T47D (cell line): ENCODE measurements at regions not wholly inside any gene's neighbourhood (a gene's known extent, or its start where the extent isn't known, plus 50 kb on each side); places are given as distances from the start of the nearest gene placed in this dataset.

Source experiments
- DNase-seq, 2 experiments: peaks; one replicate each; pipeline versions ENCODE4 v3.0.0 to v3.0.0-alpha.2; 2011 to 2012; ENCODE audit warnings: low read depth in 1 of 2, low spot score in 1 of 2
- JUND ChIP-seq: IDR thresholded peaks from 2 replicates; pipeline ENCODE4 v1.6.1; 2012; ENCODE audit warnings: low read depth
- in situ Hi-C: cut with HindIII; loops from 2 replicates; pipeline ENCODE4 v1.10.0; 2016; ENCODE audit warnings: low sequenced_read_pairs, low pct_unique_long_range_greater_than_20kb

DNA sequence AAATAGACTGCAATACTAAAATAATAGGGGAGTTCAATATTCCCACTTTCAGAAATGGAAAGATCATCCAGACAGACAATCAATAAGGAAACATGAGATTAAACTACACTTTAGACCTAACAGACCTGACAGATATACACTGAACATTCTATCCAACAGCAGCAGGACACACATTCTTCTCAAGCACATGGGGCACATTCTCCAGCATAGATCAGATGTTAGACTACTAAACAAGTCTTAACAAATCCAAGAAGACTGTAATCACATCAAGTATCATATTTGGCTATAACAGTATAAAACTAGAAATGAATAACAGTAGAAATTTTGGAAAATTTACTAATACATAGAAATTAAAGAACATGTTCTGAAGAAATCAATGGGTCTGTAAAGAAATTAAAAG, 458.9 kb upstream of the ANKRD30A start:
- DNase-seq: no peak
- no peak for TF ChIP-seq JUND
- in situ Hi-C loops: no loop called here

DNA sequence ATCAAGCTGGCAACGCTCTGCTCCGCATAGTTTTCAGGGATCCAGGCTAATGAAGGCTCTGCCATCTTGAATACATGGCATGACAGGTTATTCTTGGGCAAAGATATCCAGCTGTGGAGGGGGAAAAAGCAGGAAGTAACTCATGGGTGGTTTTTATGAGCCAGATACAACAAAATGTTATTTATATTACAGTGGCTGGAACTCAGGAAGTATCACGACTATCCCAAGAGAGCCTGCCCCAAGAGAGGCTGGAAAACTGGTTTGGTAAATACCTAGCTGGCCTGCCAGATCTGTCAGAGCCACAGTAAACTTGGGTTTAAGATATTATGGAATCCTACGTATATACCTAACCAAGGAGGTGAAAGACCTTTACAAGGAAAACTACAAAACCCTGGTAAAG, 462.8 kb upstream of the ANKRD30A start:
- in situ Hi-C loops: no loop called here
- DNase-seq: no peak
- TF ChIP-seq JUND: no peak

DNA sequence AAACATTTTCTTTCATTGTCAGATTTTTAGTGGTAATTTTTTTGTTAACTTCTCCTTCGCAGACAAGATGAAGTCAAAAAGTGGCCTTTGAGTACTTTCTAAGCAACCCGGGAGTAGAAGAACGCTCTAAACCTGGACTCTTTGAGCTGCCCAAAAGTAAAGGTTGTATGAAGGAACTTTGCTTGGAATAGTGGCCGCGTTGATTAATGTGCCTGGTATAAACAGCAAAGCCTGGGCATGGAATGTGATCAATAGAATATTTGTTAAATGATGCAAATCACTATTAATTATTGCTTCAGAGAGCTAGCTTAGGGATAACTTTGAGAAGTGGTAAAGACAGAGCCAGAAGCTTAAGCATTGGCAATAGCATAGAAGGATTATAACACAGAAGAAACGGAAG, 475.1 kb upstream of the ANKRD30A start:
- in situ Hi-C loops: no loop called here
- no peak for TF ChIP-seq JUND

DNA sequence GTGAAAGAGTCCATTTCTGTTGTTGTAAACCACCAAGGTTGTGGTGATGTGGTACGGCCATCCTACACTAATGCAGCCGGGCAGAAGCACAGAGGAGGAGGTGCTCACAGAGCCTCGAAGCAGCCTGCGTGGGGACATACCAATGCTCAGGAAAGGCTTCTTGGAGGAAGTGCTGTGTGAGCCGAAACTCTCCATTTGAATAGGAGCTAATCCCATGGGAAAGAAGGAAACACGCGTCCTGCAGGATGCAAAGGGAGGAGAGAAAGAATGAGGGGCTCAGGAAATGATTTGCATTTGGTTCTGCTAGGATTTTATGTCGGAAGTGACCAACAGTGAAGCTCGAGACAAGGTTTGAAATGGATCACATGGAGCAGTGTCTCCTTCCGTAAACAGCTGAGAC, 477.9 kb upstream of the ANKRD30A start:
- TF ChIP-seq JUND: no peak
- DNase-seq: no peak
- in situ Hi-C loops: no loop called here

More for the DNA sequence above, 475.1 kb upstream of the ANKRD30A start:
- DNase-seq: no peak

DNA sequence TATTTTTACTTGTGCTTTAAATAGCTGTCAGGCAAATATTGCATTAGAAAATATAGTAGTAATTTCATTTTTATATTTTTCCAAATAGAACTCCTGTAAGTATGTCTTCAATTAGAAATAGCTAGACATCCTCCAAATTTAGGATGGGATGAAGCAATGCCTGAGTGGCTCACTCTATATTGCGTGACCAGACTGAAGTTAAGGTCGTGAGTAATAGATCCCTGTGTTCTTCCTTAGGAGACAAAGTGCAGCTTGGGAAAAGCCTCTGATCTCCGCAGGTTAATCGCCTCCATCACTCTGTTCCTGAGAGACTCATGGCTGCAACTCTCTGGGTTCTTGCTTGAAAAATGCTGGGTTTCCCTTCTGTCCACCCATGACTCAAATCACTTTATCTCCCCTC, 484.8 kb upstream of the ANKRD30A start:
- in situ Hi-C loops: no loop called here
- TF ChIP-seq JUND: no peak
- no peak for DNase-seq

DNA sequence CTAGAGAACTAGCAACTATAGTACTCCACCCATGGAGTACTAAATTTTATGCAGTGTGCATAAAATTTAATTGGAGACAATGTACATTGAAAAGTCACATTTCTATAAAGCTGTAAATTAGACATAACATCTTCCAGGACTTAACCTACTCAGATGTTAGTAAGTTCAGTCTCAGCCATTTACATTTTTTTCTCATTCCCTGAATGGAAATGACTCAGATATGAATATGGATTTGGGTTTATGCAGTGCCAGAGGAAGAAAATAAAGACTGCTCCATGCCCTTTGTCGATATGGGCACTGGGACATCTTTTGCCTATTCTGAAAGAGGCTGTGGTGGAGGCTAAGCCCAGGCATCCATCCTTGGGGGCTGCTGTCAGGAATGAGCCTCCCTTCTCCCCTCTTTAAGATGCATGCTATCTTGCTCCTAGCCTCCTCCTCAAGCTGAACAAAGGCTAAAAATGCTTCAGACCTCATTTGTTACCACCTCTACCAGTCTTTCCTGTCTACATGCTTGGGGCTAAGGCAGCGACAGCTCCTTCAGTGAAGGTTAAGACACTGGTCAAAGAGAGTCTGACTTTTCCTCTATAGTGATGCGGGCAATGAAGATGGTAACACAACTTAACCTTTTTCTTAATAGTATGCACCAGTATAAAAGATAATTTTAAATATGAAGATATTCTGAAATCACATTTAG, 486.8 kb upstream of the ANKRD30A start:
- in situ Hi-C loops: no loop called here
- no peak for DNase-seq
- no peak for TF ChIP-seq JUND

- no peak for DNase-seq
- in situ Hi-C loops: no loop called here
- TF ChIP-seq JUND: no peak
These were observed 488.5 kb upstream of the ANKRD30A start for GRCh38 chr10:36636879-36637278.

GRCh38 chr10:36636285-36636839, 489.0 kb upstream of the ANKRD30A start:
- in situ Hi-C loops: no loop called here
- no peak for DNase-seq
- no peak for TF ChIP-seq JUND

DNA sequence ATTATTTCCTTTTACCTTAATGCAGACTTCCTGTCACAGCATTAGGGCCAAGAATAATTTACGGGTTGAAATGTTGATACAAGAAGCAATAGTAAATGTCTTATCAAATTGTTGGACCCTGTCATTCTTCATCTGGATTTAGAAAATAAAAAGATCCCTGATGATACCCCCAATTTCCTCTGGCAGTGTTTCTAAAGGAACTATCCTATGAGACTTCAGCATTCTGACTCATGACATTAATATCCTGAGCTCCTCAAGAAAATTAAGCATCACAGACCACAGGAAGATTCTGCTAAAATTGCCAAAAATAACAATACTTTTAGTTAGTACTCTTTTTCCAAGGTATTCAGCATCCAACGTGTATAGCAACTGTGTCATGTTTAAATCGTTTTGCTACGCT, 490.5 kb upstream of the ANKRD30A start:
- TF ChIP-seq JUND: no peak
- in situ Hi-C loops: no loop called here
- no peak for DNase-seq

DNA sequence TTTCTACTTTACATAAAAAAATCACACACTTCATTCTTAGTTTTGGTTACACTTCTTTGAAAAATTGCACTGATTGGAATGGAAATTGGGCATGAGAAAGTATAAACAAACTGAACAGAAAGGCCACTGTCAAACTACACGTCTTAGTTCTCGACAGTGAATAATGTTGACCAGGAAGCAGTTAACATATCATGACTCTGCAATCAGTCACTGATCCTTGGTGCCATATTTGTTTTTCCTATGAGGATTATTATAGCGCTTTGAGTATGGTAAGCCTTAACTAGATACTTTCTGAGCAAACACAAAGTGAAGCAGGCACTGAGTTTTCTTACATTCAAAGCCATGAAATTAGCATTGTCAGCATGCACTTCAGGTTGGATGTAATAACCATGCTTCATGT, 495.1 kb upstream of the ANKRD30A start:
- DNase-seq: no peak
- in situ Hi-C loops: no loop called here
- no peak for TF ChIP-seq JUND

GRCh38 chr10:36629476-36629875, 495.9 kb upstream of the ANKRD30A start:
- in situ Hi-C loops: no loop called here

DNA sequence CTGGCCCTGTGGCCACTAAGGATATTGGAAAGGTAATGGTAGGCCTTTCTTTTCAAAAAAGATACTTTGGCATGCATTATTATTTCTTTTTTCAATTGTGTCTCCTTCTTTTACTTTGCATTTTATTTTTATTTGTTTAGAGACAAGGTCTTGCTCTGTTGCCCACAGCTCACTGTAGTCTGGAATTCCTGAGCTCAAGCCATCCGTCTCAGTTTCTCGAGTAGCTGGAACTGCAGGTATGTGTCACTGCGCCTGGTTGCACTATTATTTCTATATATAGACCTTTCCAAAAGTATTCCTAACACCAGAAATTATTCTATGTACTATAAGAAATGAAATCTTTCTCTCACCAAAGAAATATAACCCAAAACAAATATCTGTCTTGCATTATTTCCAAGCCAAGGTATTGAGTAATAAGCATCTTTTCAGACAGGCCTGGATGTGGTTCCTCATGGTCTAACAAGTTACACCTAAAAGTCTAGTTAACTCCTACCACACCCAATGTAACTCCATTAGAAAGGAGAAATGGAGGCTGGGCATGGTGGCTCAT, 500.8 kb upstream of the ANKRD30A start:
- in situ Hi-C loops: no loop called here
- TF ChIP-seq JUND: no peak
- DNase-seq: peak in 1 of 2 experiments; percentile 13

More at GRCh38 chr10:36629476-36629875, 495.9 kb upstream of the ANKRD30A start:
- no peak for DNase-seq
- no peak for TF ChIP-seq JUND

GRCh38 chr10:36621346-36621745, 504.1 kb upstream of the ANKRD30A start:
- in situ Hi-C loops: no loop called here
- DNase-seq: no peak
- no peak for TF ChIP-seq JUND

DNA sequence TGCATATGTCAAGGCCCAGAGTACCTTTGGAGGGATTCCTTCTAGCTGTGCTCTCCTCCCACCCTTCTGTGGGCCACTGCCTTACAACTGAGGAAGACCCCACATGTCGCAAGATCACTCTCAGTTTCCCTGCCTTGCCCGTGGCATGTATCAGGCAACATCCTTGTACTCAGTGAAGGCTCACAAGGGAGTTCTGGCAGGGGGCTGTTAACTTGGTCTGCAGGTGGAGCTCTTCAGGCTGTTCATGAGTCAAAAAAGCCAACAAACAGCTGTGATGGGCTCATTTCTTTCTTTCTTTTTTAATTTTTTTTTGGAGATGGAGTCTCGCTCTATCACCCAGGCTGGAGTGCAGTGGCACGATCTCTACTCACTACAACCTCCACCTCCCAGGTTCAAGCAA, 513.0 kb upstream of the ANKRD30A start:
- in situ Hi-C loops: no loop called here
- TF ChIP-seq JUND: no peak
- peak in 1 of 2 experiments; percentile 10 for DNase-seq
